HG02610 (cell line): ENCODE measurements at regions not wholly inside any gene's neighbourhood (a gene's known extent, or its start where the extent isn't known, plus 50 kb on each side); places are given as distances from the start of the nearest gene placed in this dataset.

Experiments
- ATAC-seq: cut with Tn5 transposase; IDR thresholded peaks from one replicate; pipeline ENCODE4 v1.9.1; 2021; ENCODE audit warnings: mild to moderate bottlenecking, moderate library complexity; ENCODE audit not compliant: unreplicated experiment

DNA sequence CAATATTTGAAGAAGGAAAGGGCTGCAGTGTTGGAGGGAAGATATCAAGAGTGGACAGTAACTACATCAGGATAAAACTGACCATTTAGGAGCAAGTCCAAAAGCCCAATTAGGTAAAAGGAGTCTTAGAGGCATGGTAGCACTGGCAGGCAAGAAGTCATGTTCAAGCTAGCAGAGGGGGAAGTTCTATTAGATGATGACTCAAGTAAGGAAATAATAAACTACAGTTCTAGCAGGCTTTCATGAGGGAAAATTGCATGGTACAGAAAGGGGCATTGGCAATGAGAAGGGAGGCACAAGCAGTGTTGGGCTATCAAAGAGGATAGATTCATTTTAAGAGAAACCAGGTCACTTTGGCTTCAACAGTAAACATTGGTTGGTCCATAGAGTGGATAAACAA is 156.1 kb upstream of the PTPRK start:
- ATAC-seq = no peak

DNA sequence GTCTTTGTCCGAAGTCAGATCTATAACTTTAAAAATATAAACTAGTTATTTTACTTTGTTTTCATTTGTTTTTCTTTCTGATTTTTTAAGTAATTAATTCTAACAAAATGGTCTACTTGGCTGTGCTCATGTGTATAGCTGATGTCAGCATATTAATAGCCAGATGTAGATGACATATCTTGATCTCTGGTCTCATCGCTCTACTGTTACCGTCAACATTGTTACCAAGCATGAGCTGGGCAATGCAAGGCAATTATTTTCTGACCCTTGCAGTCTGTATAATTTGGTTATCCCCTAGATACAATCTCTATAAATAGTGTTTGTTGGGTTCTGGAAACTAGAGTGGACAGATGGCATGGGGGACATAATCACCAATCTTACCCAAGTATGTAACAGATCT is 151.6 kb upstream of the PTPRK start:
- no peak for ATAC-seq

DNA sequence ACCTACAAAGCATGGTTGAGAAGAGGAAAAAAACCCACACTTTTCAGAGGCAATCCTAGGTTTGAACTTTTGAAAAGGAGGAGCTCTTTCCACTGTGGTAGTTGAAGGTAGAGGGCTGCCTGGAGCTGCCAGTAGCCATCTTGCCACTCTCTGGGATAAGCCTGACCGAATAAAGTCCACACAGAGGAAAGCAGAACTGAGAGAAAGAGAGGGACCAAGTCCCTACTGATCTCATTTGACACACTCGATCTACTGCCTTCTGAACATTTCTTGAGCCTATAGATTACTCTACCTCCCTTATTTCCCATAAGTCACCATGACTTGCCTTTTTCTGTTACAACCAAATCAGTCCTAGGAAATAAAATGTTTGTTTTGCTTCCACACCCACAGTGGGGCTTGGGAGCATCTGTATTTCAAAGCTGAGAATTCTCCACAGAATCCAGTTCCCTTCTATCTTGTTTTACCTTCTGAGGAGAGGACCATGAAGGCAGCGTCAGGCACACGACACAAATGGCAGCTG is 147.0 kb upstream of the PTPRK start:
- no peak for ATAC-seq

DNA sequence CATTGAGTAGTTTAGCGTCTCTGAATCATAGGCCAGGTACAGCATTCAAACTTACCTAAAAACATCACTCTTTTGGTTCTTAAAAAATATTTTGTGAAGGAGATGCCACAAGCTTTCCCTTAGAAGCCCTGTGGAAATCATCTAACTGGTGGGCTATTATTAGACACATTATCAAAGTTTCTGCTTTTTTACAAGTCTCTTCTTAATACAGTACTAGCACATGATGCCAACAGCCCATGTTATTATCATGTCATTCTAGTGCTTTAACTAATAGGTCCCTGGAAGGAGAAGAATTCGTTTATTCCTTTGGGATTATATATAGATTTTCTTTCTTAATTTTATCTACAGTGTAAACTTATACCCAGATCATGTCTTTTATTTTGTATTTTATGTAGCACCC is 146.0 kb upstream of the PTPRK start:
- ATAC-seq = no peak

DNA sequence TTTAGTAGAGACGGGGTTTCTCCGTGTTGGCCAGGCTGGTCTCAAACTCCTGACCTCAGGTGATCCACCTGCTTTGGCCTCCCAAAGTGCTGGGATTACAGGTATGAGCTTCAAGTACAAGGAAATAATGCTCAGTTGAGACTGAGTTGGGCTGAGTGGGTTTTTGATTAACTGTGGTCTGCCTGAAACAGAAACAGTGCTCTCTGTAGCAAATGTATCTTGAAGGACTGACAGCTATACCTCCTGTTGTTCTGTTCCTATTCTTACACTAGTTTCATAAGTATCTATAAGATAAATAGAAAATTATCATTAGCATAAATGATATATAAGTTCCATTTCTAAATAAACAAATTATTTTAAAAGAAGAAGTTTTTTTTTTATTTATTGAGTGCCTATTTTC is 142.8 kb upstream of the PTPRK start:
- no peak for ATAC-seq

DNA sequence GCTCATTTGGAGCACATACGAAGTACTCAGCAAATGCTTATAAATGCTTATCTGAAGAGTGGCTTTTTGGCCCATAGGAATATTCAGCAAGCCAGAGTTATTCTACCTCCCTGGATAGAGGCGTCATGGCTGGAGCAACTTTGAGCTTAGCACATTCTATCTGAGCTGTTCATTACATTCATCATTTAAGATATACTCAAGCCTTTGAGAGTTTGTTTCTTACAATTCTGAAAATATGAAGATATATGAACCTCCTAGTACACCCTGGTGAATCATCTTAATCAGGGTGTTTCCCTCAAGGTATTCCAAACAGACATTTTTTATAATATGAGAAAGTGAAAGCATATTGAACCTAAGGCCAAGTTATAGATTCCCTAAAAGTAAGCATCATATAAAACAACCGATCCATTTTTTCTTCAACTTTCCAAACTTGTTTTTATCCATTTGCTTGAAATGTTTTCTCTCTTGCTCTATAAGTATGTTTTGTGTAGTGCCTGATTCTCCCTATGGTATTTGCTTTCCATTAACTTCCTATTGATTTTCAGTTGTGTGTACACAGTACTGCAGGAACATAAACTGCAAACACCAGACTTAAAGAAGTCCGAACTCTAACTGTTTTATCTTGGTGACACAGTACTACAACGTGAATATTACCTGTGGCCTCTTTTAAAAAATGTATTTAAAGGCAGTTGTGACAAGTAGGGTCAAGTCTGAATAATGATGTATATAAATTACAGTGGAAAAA is 139.7 kb upstream of the PTPRK start:
- no peak for ATAC-seq

DNA sequence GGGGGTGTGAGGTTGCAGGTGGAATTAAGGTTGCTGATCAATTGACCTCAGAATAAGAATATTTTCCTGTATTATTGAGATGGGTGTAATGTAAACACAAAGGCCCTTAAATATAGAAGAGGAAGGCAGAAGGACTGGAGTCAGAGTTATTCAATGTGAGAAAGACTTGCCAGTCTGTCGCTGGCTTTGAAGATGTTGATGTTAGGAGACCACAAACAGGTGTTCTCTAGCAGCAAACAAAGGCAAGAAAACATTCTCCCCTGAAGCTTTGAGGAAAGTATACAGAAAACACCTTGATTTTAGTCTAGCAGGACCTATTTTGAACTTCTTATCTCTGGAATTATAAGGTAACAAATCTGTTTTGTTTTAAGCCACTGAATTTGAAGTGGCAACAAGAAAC is 138.9 kb upstream of the PTPRK start:
- no peak for ATAC-seq

DNA sequence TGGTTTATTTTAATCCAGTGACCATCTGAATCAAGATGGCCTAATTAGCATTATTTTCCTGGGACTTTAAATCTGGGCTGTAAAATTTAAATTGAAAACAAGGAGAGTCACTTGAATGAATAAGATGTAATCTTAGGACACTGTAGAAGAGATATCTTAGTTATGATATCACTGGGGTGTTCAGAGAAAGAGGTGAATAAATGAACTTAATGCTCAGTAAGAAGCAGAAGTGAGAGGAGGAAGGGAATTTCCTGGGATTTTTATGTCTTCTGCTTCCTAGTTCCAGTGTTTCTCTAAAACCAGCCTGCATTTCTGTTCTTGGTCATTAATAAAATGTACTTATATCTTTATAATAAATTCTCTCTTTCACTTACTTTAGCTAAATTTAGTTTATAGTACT is 136.8 kb upstream of the PTPRK start:
- ATAC-seq = peak; percentile 51

DNA sequence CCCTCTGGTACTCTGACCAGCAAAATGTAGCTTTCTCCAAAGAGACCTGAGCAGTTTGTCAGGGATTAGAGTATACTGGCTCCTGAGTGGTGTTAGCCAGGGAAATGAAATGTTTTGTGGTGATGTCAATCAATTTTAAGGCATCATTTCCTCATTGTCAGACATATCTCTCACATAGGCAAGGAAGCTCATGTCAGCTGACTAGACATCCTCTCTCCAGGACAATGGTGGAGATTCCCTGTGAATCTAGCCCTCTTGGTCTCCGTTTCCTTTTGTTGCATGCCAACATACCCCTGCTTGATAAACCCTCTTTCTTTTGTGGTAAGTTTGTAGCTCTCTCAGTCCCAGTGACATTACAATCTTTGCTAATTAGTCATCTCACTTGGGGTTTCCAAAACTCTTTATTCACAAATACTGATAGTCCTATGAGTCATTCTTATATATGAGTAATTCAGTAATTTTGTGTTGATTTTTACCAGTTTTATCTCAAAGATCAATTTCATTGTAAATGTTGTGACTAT is 135.6 kb upstream of the PTPRK start:
- peak; percentile 90 for ATAC-seq

DNA sequence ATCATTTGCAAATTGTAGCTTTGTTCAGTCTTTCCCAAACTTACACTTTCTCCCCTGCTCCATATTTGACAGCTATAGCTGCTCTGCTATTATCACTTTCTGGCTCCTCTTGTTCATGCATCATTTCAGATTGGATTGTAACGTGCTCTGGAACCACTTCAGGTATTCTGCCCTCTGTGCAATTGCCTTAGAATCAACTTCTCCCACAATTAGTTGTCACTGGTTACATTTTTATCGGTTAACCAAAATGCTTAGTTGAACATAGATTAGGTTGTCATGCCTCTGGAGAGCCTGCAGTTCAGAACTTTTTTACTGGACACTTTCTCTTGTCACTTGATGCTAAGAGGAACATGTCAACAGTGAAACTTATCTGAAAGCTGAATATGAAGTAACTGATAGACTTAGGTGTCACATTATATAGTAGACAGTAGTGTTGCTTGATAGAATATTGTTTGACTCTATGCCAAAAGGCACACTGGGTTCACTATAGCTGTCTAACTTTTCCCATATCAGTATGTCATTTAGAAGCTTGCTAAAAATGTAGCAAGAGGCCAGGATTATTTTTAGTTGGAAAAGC is 127.7 kb upstream of the PTPRK start:
- no peak for ATAC-seq

DNA sequence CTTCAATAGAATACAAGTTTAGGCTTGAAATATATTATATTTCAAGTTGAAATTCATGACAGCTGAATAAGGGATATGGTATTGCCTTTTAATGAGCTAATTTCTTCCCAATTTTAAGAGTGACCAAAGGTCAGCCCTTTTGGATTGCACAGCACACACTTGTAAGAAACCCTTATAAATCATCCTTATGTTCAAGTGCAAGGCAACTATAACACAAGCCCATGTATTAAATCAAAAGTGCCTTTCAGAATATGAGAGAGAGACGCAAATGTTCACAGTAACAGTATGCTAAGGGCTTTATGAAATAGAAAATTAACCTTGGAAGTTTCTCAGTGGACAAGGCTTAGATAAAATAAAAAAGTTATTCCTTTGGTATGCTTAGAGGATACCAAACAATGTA is 121.7 kb upstream of the PTPRK start:
- no peak for ATAC-seq

DNA sequence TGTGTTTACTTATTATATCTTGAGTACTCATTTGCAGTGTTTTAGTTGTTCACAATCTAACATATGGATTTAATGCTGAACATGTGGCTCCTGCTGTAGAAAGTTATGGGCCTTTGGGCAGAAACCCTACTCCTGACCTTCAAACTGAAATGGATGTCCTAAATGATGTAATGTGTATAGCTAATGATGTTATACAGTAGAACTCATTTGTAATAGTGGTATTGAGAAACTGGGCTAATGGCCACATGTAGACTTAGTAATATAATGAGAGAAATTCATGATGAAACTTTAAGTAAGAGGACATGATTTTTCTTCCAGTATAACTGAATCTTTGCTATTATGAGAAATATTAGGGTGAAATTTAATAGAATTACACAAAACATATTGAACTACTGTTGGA is 121.3 kb upstream of the PTPRK start:
- no peak for ATAC-seq

DNA sequence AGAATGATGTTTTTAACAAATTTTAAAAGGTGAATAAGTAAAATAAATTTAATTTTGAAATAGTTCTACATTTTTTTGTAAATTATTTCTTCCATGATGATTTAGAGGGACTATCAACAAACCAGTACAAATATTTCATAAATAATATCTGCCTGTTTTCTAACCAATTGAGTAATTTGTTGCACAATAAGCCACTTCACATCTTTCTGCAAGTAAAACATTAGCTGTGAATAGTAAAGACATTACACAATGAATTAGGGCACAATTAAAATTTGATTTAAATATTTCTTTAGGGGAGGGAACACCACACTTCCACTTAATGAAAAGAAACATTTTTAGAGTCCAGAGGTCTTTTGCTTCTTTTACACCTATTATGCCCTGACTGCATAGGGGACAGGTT is 118.4 kb upstream of the PTPRK start:
- ATAC-seq = no peak

DNA sequence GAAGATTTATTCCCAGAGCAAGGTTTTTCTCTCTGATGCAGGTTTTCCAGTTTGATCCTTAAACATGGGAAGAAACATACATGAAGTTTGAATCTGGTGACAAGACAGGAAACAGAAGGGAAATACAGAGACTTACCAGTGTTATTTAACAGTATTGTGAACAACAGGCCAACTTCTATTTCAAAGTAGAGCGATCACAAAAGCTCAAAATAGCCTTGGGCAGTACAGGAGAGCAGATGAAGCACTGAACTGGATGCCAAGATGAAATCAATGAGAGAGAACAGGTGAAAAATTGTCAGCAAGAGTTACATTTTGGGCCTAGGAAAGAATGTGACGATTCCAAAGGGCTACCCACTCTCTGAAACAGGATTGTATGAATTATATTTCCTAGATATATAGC is 114.8 kb upstream of the PTPRK start:
- no peak for ATAC-seq

DNA sequence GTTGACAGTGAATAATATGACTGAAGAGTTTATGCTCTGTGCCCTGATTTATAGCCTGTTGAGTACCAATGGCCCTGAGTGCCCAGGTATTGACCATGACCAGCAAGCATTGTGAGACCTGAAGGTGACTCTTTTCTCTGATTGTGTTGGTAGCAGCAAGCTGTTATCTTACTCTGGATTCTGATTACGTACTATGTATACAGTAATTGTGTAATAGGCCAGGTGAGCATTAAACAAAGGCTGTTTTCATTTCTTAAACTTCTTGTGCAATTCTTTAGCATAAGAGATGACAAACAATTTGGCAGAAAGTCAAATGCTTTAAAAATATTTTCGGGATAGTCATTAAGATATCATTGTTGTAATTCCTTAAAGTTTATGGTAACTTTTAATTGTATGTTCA is 111.7 kb upstream of the PTPRK start:
- no peak for ATAC-seq

DNA sequence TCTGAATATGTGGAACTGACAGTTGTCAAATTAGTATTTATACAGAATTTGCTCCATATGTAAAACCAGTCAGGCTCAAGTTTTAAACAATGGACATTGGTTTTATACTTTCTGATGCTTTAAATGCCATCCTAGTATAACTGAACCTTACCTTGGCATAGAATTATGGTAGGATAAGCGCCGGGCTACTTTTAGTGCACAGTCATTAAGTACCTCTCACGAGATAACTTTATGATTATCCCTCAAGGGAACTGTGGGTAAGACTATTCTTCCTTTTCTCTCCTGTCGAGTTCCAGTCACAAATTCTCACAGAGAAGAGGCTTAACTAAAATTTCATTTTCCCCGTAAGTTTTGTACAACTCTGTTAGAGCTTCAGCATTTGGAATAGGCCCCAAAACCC is 110.6 kb upstream of the PTPRK start:
- ATAC-seq = no peak

DNA sequence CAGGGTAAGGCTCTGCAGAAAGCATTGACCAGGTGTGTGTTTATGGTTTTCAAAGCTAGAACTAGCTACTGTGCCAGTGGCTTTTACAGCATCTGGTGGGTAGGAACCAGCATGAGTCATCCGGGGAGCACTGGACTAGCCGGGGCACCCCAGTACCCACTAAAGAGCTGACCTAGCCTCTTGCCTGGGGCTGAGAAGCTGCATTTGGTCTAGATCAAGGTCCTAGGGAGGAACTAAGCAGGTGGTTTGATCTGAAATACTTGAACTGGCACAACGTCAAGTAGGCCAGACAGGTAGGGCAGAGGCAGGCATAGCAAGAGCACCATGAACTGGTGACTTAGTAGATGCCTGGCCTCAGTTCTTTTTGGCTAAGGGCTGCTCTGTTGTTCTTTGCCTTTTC is 109.8 kb upstream of the PTPRK start:
- ATAC-seq = no peak

DNA sequence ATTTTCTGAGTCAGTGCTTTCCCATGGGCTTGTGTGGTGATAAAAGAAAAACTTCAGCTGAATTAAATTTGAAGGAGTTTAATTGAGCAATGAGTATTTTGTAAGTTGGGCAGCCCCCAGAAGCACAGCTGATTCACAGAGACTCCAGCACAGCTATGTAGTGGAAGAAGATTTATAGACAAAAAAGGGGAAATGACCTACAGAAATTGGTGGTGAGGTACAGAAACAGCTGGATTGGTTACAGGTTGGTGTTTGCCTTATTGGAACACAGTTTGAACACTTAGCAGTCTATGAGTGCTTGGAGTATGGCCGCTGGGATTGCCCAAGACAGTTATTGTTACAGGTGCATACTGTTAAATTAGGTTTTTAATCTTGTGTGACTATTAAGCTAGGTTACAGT is 96.9 kb upstream of the PTPRK start:
- no peak for ATAC-seq

DNA sequence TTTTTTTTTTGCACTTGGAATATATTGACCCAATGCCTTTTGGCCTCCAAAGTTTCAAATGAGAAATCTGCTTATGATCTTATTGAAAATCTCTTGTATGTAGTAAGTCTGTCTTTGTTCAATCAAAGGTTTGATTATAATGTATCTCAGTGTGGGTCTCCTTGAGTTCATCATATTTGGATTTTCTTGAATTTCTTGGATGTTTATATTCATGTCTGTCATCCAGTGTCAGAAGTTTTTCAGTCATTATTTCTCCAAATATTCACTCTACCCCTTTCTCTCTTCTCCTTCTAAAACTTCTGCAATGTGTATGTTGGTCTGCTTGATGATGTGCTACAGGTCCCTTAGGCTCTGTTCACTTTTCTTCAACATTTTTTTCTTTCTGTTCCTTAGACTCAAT is 95.9 kb upstream of the PTPRK start:
- ATAC-seq = no peak

DNA sequence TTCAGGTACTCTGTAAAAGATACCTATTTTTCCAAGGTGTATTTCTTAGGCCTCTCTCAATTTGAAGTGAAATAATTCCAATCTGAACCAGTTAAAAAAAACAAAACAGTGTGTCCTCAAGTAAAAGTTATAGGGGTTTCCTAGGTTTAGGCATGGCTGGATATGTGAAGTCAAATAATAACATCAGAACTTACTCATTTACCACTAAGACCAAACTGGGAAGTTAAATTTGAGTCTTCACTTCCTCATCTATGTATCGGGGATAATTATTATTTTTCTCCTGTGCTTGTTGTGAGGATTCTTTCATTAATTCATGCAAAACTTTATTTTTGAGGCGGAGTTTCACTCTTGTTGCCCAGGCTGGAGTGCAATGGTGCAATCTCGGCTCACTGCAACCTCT is 86.2 kb upstream of the PTPRK start:
- ATAC-seq = peak; percentile 90

DNA sequence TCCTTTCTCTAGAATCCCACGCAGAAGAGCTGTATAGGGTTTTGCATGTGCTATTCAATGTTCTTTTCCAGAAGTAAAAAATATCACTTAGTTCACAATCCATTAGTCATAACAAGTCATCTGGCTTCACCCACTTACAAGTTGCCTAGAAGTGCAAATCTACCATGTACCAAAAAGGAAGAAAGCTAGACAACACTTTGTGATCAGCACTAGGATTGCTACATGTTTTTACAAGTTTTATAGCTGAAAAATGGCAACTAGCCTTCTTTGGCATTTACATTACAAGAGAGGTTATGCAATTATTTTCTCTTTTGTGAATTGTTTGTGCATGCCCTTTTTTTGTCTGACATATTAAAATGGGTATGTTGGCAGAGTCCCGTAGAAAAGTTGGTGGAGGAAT is 85.6 kb upstream of the PTPRK start:
- ATAC-seq = no peak

DNA sequence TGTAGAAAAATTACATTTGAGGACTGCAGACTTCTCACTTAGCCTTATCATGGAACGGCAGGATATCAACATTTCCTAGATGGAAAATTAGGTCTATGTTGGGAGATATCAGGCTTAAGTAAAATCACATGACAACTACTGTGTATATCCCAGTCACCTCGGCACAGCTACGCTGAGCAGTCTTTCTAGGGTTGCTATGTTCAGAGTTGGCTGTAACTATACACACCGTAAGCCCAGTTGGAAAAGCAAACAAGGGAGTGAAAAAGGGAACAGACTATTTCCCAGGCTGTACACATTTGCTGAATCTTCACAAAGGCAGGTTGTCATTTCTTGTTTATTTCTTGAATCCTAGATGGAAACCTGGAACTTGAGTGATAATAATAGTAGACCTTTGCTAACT is 80.7 kb upstream of the PTPRK start:
- ATAC-seq = no peak
